ENCODE measurements at regions not wholly inside any gene's neighbourhood (a gene's known extent, or its start where the extent isn't known, plus 50 kb on each side); places are given as distances from the start of the nearest gene placed in this dataset.

DNA sequence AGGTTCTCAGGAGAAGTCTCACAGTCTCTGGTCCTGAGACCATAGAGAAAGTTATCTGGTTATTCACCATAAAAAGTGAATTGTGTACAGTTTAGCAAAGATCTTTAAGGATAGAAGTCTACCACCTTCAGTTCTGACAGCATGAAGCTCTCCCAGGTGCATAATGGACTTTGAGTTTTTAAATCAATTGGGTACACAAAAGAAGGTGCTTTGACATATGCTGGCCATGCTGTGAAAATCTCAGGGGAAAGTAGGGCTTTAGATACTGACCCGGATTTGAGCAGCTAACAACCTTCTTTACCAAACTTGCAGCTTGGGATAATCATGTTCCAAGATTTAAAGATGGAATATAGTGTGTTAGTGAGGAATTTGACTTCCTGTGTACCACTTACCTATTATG is 264.2 kb downstream of the ZSWIM6 start:
- no peak for DNase-seq (ENCODE audit: low read depth)

GRCh38 chr5:61597684-61598083 is 265.6 kb downstream of the ZSWIM6 start:
- no peak for DNase-seq (ENCODE audit: low read depth)

- no peak for DNase-seq (ENCODE audit: low read depth)
Observed at GRCh38 chr5:61598126-61598525, 266.1 kb downstream of the ZSWIM6 start.

GRCh38 chr5:61599370-61600122 is 267.5 kb downstream of the ZSWIM6 start:
- peak; percentile 71 for DNase-seq (ENCODE audit: low read depth)

GRCh38 chr5:61600123-61600444 is 268.0 kb downstream of the ZSWIM6 start:
- no peak for DNase-seq (ENCODE audit: low read depth)

- DNase-seq (ENCODE audit: low read depth), result no peak
Observed at GRCh38 chr5:61600945-61601511, 269.0 kb downstream of the ZSWIM6 start.

GRCh38 chr5:61603211-61603908 is 271.3 kb downstream of the ZSWIM6 start:
- peak; percentile 24 for DNase-seq (ENCODE audit: low read depth)

DNA sequence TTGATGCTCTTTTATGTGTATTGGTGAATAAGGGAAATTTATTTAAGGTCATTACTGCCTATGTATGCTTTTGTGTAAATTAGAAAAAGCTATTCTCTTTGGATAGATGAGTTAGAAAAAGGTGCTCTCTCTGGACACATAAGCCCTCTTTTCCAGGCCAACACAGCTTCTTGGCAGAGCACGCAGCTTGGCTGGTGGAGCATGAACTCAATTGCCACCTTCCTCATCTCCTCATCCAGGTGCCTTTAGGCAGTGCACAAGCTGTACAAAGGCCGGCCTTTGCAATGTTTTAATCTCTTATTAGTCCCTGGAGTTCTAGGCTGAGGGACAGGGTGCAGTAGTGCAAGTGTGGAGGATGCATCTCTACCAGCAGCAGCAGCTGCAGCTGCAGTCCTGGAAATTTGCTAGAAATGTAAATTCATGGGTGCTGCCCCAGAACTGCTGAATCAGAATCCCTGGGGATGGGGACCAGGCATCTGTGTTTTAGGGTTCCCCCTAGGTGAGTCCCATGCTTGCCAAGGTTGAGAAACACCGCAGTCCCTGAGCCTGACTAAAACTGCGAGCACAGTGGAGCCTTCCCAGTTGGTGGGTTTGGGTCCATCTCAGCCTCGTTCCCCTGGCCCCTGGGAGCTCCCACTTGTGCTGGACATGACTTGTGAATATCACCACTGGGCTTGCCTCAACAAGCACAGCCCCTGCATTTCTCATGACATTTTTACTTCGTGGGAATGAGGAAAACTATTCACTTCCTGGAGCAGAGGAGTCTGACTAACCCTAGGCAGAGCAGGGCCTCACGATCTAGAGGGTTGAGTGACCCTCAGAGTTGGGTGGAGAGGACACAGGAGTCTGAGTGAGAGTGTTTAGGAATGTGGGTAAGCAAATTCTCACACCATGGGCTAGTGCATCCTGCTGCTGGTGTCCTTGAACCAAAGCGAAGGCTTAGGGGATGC is 272.3 kb downstream of the ZSWIM6 start:
- DNase-seq (ENCODE audit: low read depth), result no peak

GRCh38 chr5:61609840-61610677 is 278.0 kb downstream of the ZSWIM6 start:
- no peak for DNase-seq (ENCODE audit: low read depth)

DNA sequence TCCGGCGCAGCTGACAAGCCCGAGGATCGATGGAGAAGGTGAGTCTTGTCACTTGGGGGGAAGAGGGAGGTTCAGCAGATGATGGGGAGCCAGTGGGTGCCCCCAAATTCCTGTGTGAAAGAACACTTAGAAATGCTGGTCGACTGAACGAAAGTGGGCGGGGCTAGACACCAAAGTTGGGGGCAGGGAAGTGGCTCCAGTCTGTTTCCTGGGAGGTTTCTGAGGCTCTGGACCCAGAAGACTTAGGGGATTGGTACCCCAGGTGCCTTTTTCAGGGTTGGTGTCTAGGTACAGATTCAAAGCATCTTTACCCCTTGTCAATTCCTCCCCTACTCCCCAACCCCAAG is 278.6 kb downstream of the ZSWIM6 start:
- DNase-seq (ENCODE audit: low read depth), result no peak

DNA sequence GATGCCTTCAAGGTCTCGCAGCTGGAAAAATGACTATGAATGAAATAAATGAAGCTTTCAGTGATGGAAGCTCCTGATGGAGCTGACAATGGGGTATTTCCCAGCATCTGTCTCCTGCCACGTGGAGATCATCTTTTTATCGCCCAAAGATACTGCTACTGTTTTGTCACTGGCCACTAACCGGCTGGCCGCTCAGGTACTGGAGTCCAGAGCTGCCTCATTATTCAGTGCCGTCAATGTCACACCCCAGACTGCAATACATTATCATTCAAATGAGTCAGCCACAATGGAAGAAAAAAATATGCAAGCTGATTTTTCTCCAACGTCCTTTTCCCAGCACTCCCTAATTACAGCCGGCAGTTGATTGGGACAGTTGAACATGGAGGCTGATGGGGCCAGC is 280.4 kb downstream of the ZSWIM6 start:
- DNase-seq (ENCODE audit: low read depth), result no peak

GRCh38 chr5:61613679-61614078 is 281.6 kb downstream of the ZSWIM6 start:
- no peak for DNase-seq (ENCODE audit: low read depth)

GRCh38 chr5:61614606-61615005 is 282.5 kb downstream of the ZSWIM6 start:
- DNase-seq (ENCODE audit: low read depth), result peak; percentile 86

- peak; percentile 35 for DNase-seq (ENCODE audit: low read depth)
Observed at GRCh38 chr5:61617039-61617438, 285.0 kb downstream of the ZSWIM6 start.

DNA sequence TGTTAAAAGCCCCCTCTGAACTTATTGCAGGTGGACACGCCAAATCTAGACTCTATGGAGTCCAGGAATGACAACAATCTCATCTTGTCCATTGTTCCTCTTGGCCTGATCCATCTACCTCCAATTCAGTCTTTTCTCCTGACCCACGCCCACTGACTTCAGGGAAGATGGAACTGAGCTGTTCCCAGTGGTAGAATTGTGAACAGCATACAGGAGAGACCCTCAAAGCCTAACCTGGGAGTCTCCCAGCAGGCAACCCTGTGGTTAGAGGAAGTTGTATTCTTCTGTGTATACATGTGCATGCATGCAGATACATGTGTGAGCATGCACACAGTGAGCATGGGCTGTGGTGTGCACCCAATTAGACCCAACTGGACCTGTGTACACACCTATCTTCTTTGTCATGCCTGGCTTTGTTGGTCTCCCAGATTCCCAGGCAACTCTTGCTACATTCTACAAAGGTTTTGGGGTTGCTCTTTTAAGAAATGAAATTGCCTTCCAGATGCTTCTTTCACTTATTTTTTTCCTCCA is 286.0 kb downstream of the ZSWIM6 start:
- no peak for DNase-seq (ENCODE audit: low read depth)

- DNase-seq (ENCODE audit: low read depth), result no peak
Observed at GRCh38 chr5:61618577-61618976, 286.5 kb downstream of the ZSWIM6 start.

DNA sequence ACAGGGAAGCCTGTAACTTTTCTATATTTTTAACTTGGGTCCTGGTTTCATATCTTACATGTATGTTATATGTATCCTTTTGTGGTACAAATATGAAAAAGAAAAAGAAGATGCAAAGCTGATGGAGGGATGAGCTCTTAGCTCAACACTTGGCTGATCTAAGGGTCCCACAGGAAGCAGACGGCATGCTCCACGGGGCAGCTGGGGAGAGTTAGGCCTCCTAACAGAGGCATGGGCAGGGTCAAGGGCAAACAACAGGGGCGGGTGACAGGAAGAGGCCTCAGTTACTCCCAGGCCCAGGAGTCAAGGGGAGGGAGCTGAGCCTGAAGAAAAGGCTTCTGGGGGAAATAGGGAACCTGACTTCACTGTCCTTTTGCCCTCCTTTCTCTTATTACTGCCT is 287.2 kb downstream of the ZSWIM6 start:
- no peak for DNase-seq (ENCODE audit: low read depth)

GRCh38 chr5:61619777-61620518 is 287.9 kb downstream of the ZSWIM6 start:
- DNase-seq (ENCODE audit: low read depth), result no peak

- peak; percentile 51 for DNase-seq (ENCODE audit: low read depth)
Observed at GRCh38 chr5:61620699-61621182, 288.7 kb downstream of the ZSWIM6 start.

GRCh38 chr5:61621202-61621650 is 289.2 kb downstream of the ZSWIM6 start:
- DNase-seq (ENCODE audit: low read depth), result no peak

Data from M059J (cell line).